ENCODE measurements at regions not wholly inside any gene's neighbourhood (a gene's known extent, or its start where the extent isn't known, plus 50 kb on each side); places are given as distances from the start of the nearest gene placed in this dataset.

GRCh38 chr16:74101379-74102137 lies 195.1 kb upstream of the PSMD7 start:
- no peak overlapping the region for H3K4me3 Mint-ChIP-seq
- no peaks in the 10 kb centered on the region for H3K9me3 Mint-ChIP-seq
- DNase-seq (no peak), ATAC-seq (no peak)
- ChIA-PET CTCF (no interaction called here), POLR2A (no interaction called here)
- intact Hi-C loops (cut with micrococcal nuclease): no loop called here
- H3K36me3 Mint-ChIP-seq (ENCODE audit: low read depth): no peaks in the 10 kb centered on the region
- no peaks in the 10 kb centered on the region for H3K4me1 Mint-ChIP-seq (ENCODE audit: low read depth)
- TF ChIP-seq, protein P1, sequence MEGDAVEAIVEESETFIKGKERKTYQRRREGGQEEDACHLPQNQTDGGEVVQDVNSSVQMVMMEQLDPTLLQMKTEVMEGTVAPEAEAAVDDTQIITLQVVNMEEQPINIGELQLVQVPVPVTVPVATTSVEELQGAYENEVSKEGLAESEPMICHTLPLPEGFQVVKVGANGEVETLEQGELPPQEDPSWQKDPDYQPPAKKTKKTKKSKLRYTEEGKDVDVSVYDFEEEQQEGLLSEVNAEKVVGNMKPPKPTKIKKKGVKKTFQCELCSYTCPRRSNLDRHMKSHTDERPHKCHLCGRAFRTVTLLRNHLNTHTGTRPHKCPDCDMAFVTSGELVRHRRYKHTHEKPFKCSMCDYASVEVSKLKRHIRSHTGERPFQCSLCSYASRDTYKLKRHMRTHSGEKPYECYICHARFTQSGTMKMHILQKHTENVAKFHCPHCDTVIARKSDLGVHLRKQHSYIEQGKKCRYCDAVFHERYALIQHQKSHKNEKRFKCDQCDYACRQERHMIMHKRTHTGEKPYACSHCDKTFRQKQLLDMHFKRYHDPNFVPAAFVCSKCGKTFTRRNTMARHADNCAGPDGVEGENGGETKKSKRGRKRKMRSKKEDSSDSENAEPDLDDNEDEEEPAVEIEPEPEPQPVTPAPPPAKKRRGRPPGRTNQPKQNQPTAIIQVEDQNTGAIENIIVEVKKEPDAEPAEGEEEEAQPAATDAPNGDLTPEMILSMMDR (IDR thresholded peaks at IDR 0.05): no peak
- H3K27ac Mint-ChIP-seq: no peak overlapping the region
- no peaks in the 10 kb centered on the region for H3K27me3 Mint-ChIP-seq

GRCh38 chr16:74100395-74101326 lies 196.0 kb upstream of the PSMD7 start:
- TF ChIP-seq, protein P1 (IDR thresholded peaks at IDR 0.05): no peak
- Mint-ChIP-seq H3K36me3 (ENCODE audit: low read depth) (no peaks in the 10 kb centered on the region), H3K27ac (no peak overlapping the region), H3K4me1 (ENCODE audit: low read depth) (no peaks in the 10 kb centered on the region), H3K9me3 (no peaks in the 10 kb centered on the region), H3K4me3 (no peak overlapping the region), H3K27me3 (no peaks in the 10 kb centered on the region)
- ChIA-PET POLR2A (no interaction called here), CTCF (no interaction called here)
- DNase-seq: no peak
- ATAC-seq: no peak
- intact Hi-C loops (cut with micrococcal nuclease): no loop called here

DNA sequence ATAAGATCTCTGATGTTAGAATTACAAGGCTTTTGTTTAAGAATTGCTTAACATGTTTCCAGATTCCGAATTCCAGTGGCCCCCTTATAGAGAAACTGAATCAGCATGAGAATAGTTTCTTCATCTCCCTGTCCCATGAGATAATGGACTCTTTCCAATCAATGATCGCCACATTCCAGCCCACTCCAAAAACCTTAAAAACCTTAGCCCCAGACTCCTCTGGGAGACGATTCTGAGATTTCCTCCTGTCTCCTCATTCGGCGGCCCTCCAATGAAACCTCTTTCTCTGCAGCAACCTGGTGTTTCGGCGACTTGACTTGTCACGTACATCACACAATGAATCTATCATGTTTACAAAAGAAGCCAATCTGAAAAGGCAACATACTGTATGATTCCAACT lies 197.1 kb upstream of the PSMD7 start:
- intact Hi-C loops (cut with micrococcal nuclease): no loop called here
- no peak overlapping the region for H3K4me3 Mint-ChIP-seq
- POLR2A ChIA-PET: no interaction called here
- CTCF ChIA-PET: no interaction called here
- no peak overlapping the region for H3K27ac Mint-ChIP-seq
- no peaks in the 10 kb centered on the region for H3K9me3 Mint-ChIP-seq
- no peak for ATAC-seq
- DNase-seq: no peak
- H3K4me1 Mint-ChIP-seq (ENCODE audit: low read depth): no peaks in the 10 kb centered on the region
- no peaks in the 10 kb centered on the region for H3K36me3 Mint-ChIP-seq (ENCODE audit: low read depth)
- TF ChIP-seq, protein P1 (IDR thresholded peaks at IDR 0.05): no peak
- no peaks in the 10 kb centered on the region for H3K27me3 Mint-ChIP-seq

DNA sequence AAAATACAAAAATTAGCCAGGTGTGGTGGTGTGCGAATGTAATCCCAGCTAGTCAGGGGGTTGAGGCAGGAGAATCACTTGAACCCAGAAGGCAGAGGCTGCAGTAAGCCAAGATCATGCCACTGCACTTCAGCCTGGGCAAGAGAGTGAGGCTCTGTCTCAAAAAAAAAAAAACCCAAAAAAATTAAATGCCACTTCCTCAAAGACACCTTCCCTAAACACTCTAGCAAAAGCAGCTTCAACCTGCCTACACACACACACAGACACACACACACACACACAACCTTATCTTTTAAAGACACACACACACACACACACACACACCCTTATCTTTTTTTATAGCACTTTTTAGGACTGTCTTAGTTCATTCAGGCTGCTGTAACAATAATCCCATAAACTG lies 201.7 kb upstream of the PSMD7 start:
- ChIA-PET CTCF (no interaction called here), POLR2A (no interaction called here)
- H3K36me3 Mint-ChIP-seq (ENCODE audit: low read depth): no peaks in the 10 kb centered on the region
- TF ChIP-seq, protein P1 (IDR thresholded peaks at IDR 0.05): no peak
- DNase-seq (no peak), ATAC-seq (no peak)
- no peaks in the 10 kb centered on the region for H3K4me1 Mint-ChIP-seq (ENCODE audit: low read depth)
- no peak overlapping the region for H3K4me3 Mint-ChIP-seq
- no peak overlapping the region for H3K27ac Mint-ChIP-seq
- no peaks in the 10 kb centered on the region for H3K27me3 Mint-ChIP-seq
- intact Hi-C loops (cut with micrococcal nuclease): no loop called here
- no peaks in the 10 kb centered on the region for H3K9me3 Mint-ChIP-seq

DNA sequence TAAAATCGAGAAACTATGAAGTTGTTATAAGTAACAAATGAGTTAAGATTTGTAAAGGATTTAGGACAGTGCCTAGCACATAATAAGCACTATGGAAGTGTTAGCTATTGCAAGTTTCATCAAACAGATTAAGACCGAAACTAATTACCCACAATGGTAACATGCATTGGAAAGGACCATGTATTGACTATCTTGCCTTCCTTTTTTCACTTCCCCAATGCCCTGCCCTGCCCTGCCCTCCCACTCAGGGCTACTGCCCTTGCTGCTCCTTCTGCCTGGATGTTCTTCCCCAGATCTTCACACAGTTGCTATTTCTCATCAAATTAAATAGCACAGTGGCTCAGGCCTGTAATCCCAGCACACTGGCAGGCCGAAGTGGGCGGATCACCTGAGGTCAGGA lies 202.1 kb upstream of the PSMD7 start:
- H3K27me3 Mint-ChIP-seq: no peaks in the 10 kb centered on the region
- H3K4me3 Mint-ChIP-seq: no peak overlapping the region
- intact Hi-C loops (cut with micrococcal nuclease): no loop called here
- no peaks in the 10 kb centered on the region for H3K36me3 Mint-ChIP-seq (ENCODE audit: low read depth)
- ChIA-PET CTCF (no interaction called here), POLR2A (no interaction called here)
- DNase-seq (no peak), ATAC-seq (no peak)
- TF ChIP-seq, protein P1 (IDR thresholded peaks at IDR 0.05): no peak
- H3K4me1 Mint-ChIP-seq (ENCODE audit: low read depth): no peaks in the 10 kb centered on the region
- no peak overlapping the region for H3K27ac Mint-ChIP-seq
- H3K9me3 Mint-ChIP-seq: no peaks in the 10 kb centered on the region
